ENCODE measurements at regions not wholly inside any gene's neighbourhood (a gene's known extent, or its start where the extent isn't known, plus 50 kb on each side); places are given as distances from the start of the nearest gene placed in this dataset.

DNA sequence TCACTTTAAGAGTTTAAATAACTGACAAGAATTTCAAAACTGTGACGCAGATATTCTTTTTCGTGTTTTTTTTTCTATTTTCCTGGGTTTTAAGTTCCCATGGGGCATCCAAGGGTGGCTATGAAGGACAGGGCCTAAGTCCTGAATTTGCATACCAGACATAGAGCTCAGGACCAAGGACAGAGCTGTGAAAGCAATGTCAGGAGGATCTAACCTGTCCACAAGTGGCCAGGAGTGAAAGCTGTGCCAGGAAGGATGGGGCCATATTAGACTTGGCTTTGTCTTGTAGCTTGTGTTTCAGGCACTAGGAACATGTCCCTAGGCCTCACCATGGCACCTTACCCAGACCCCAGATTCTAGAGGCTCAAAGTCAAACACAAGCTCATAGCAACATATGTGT, 289.4 kb upstream of the MIR17HG start:
- TF ChIP-seq, protein P1, sequence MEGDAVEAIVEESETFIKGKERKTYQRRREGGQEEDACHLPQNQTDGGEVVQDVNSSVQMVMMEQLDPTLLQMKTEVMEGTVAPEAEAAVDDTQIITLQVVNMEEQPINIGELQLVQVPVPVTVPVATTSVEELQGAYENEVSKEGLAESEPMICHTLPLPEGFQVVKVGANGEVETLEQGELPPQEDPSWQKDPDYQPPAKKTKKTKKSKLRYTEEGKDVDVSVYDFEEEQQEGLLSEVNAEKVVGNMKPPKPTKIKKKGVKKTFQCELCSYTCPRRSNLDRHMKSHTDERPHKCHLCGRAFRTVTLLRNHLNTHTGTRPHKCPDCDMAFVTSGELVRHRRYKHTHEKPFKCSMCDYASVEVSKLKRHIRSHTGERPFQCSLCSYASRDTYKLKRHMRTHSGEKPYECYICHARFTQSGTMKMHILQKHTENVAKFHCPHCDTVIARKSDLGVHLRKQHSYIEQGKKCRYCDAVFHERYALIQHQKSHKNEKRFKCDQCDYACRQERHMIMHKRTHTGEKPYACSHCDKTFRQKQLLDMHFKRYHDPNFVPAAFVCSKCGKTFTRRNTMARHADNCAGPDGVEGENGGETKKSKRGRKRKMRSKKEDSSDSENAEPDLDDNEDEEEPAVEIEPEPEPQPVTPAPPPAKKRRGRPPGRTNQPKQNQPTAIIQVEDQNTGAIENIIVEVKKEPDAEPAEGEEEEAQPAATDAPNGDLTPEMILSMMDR (IDR thresholded peaks at IDR 0.05) = no peak
- TF ChIP-seq POLR2A (IDR thresholded peaks at IDR 0.05) = no peak

All from ovary (tissue), 3 donors.